SK-N-SH (cell line): ENCODE measurements at regions not wholly inside any gene's neighbourhood (a gene's known extent, or its start where the extent isn't known, plus 50 kb on each side); places are given as distances from the start of the nearest gene placed in this dataset.

Experiments
- CTCF ChIA-PET: fragments of 300-600, 350-600 bp; formaldehyde crosslinking; extraction: SDS; loops from one replicate; lab custom pipeline; 2021; lab: Yijun Ruan, JAX
- POLR2A ChIA-PET: fragments of 350-600 bp; sonication (Branson Sonifier 250); formaldehyde crosslinking; extraction: SDS; loops from one replicate; lab custom pipeline; 2020; ENCODE audit warnings: antibody characterized with exemption, inconsistent platforms; lab: Yijun Ruan, JAX
- DNase-seq: peaks from one replicate; pipeline ENCODE4 v3.0.0; 2012
- H2AFZ ChIP-seq: fragments of 200-600 bp; sonication (generic); 2 replicates; pipeline ENCODE4 v1.8.1; 2016; ENCODE audit warnings: antibody characterized with exemption, mild to moderate bottlenecking, low read depth
- H3F3A ChIP-seq: fragments of 200-600 bp; sonication (generic); replicated peaks from 2 replicates; pipeline ENCODE3; 2016; ENCODE audit warnings: antibody characterized with exemption, mild to moderate bottlenecking; ENCODE audit not compliant: insufficient read depth
- H3K27ac ChIP-seq, 2 experiments: fragments of 200-500 bp in 1 of 2; fragments of 200-600 bp in 1 of 2; sonication (Bioruptor generic) in 1 of 2; sonication (generic), shearing (Covaris generic) in 1 of 2; 2 replicates each; pipeline versions ENCODE4 v1.5.1 to v1.6.1; 2014 to 2016; ENCODE audit warnings: low read depth in 2 of 2, inconsistent platforms in 1 of 2, low read length in 1 of 2, mild to moderate bottlenecking in 1 of 2, mixed read lengths in 1 of 2
- H3K27me3 ChIP-seq: fragments of 200-600 bp; sonication (generic), shearing (Covaris generic); 2 replicates; pipeline ENCODE4 v1.6.1; 2016; ENCODE audit warnings: mixed run types; ENCODE audit not compliant: insufficient read depth
- H3K36me3 ChIP-seq, 2 experiments: fragments of 200-500 bp in 1 of 2; fragments of 200-600 bp in 1 of 2; sonication (Bioruptor generic) in 1 of 2; sonication (generic) in 1 of 2; replicated peaks in 1 of 2; 2 replicates each; pipeline versions ENCODE3 to v1.5.1; 2014 to 2016; ENCODE audit warnings: low read length in 1 of 2, mild to moderate bottlenecking in 1 of 2; ENCODE audit not compliant: insufficient read depth in 2 of 2, control insufficient read depth in 1 of 2
- H3K4me1 ChIP-seq, 2 experiments: fragments of 200-500 bp in 1 of 2; fragments of 200-600 bp in 1 of 2; sonication (Bioruptor generic) in 1 of 2; sonication (generic), shearing (Covaris generic) in 1 of 2; 2 replicates each; pipeline versions ENCODE4 v1.5.1 to v1.6.1; 2014 to 2016; ENCODE audit warnings: low read depth in 1 of 2, low read length in 1 of 2, mixed run types in 1 of 2; ENCODE audit not compliant: insufficient read depth in 2 of 2, control insufficient read depth in 1 of 2
- H3K4me2 ChIP-seq: fragments of 200-600 bp; sonication (generic), shearing (Covaris generic); 2 replicates; pipeline ENCODE4 v1.6.1; 2017; ENCODE audit warnings: mixed run types
- H3K4me3 ChIP-seq, 2 experiments: fragments of 200-500 bp in 1 of 2; fragments of 200-600 bp in 1 of 2; sonication (Bioruptor generic) in 1 of 2; sonication (generic), shearing (Covaris generic) in 1 of 2; 2 replicates each; pipeline versions ENCODE4 v1.5.1 to v1.8.1; 2014 to 2016; ENCODE audit warnings: low read depth in 2 of 2, inconsistent platforms in 1 of 2, low read length in 1 of 2, mild to moderate bottlenecking in 1 of 2, mixed read lengths in 1 of 2, moderate library complexity in 1 of 2
- H3K79me2 ChIP-seq: fragments of 200-600 bp; sonication (generic); 2 replicates; pipeline ENCODE4 v1.8.1; 2017; ENCODE audit warnings: mild to moderate bottlenecking; ENCODE audit not compliant: insufficient read depth
- H3K9ac ChIP-seq: fragments of 200-600 bp; sonication (generic); 2 replicates; pipeline ENCODE4 v1.6.1; 2017; ENCODE audit warnings: mixed run types
- H3K9me2 ChIP-seq: fragments of 200-600 bp; sonication (generic); 2 replicates; pipeline ENCODE4 v1.6.1; 2017; ENCODE audit warnings: mixed run types
- H3K9me3 ChIP-seq: fragments of 200-600 bp; sonication (generic); 2 replicates; pipeline ENCODE4 v1.6.1; 2017; ENCODE audit warnings: mixed run types, mild to moderate bottlenecking, moderate library complexity
- H4K20me1 ChIP-seq: fragments of 200-600 bp; sonication (generic); 2 replicates; pipeline ENCODE4 v1.6.1; 2017; ENCODE audit warnings: mild to moderate bottlenecking, mixed run types; ENCODE audit not compliant: insufficient read depth
- EP300 ChIP-seq, 2 experiments: IDR thresholded peaks; 2 replicates each; pipeline versions ENCODE4 v1.4.0 to v1.6.1; 2012; ENCODE audit warnings: borderline replicate concordance in 1 of 2, low read depth in 1 of 2, low read length in 1 of 2
- EZH2phosphoT487 ChIP-seq: fragments of 200-600 bp; sonication (generic); IDR thresholded peaks from 2 replicates; pipeline ENCODE4 v1.6.1; 2017; ENCODE audit warnings: low read depth, mixed run types, mild to moderate bottlenecking, antibody characterized with exemption, moderate library complexity, borderline replicate concordance
- FOSL2 ChIP-seq: IDR thresholded peaks from 2 replicates; pipeline ENCODE4 v1.4.0; 2012; ENCODE audit warnings: low read depth, mild to moderate bottlenecking, moderate library complexity, borderline replicate concordance
- FOXJ3 ChIP-seq: sonication (generic); formaldehyde crosslinking; IDR thresholded peaks from 2 replicates; pipeline ENCODE4 v1.5.1; 2020; ENCODE audit warnings: mild to moderate bottlenecking, missing genetic modification reagents
- FOXM1 ChIP-seq: IDR thresholded peaks from 2 replicates; pipeline ENCODE4 v1.4.0; 2012; ENCODE audit warnings: low read depth, mild to moderate bottlenecking
- GABPA ChIP-seq: IDR thresholded peaks from 2 replicates; pipeline ENCODE4 v1.4.0; 2012; ENCODE audit warnings: low read depth, mild to moderate bottlenecking
- MXI1 ChIP-seq: IDR thresholded peaks from 2 replicates; pipeline ENCODE4 v1.6.1; 2012; ENCODE audit warnings: mild to moderate bottlenecking, low read depth, low read length, improper control_type of control experiment
- NFIC ChIP-seq: IDR thresholded peaks from 2 replicates; pipeline ENCODE4 v1.4.0; 2012; ENCODE audit warnings: borderline replicate concordance
- POLR2AphosphoS5 ChIP-seq: IDR thresholded peaks from 2 replicates; pipeline ENCODE4 v1.6.1; 2012; ENCODE audit warnings: low read depth, low read length
- RAD21 ChIP-seq: IDR thresholded peaks from 2 replicates; pipeline ENCODE4 v1.6.1; 2012; ENCODE audit warnings: mild to moderate bottlenecking, low read length
- REST ChIP-seq: IDR thresholded peaks from 2 replicates; pipeline ENCODE4 v1.6.1; 2012; ENCODE audit warnings: mild to moderate bottlenecking, low read depth, low read length, moderate library complexity
- RXRA ChIP-seq: IDR thresholded peaks from 2 replicates; pipeline ENCODE4 v1.4.0; 2012; ENCODE audit warnings: low read depth, mild to moderate bottlenecking, borderline replicate concordance
- USF1 ChIP-seq: IDR thresholded peaks from 2 replicates; pipeline ENCODE4 v1.4.0; 2012; ENCODE audit warnings: low read depth, borderline replicate concordance
- whole genome bisulfite sequencing: methylation state at CpG from one replicate; pipeline ENCODE4 v1.1.6; 2017; ENCODE audit warnings: low lambda C conversion rate; 5-methylcytosine and 5-hydroxymethylcytosine counted together

GRCh38 chr18:22668496-22668895, 250.8 kb upstream of the CTAGE1 start:
- Histone ChIP-seq H3K27me3 (no peaks in the 10 kb centered on the region), H3K4me1 (peaks cover 0 to 20% of the 10 kb centered on the region in 2 experiments; a peak in 1 of 4 replicates), H3F3A (peaks cover 27% of the 10 kb centered on the region), H3K4me2 (peak overlapping the region; percentile 32), H2AFZ (no peak overlapping the region), H3K9ac (no peak overlapping the region), H4K20me1 (no peaks in the 10 kb centered on the region), H3K36me3 (no peaks in the 10 kb centered on the region), H3K4me3 (no peak overlapping the region), H3K9me2 (no peaks in the 10 kb centered on the region), H3K79me2 (no peaks in the 10 kb centered on the region), H3K9me3 (0 out of 2 replicates have a peak, but pooled peaks cover 3% of the 10 kb centered on the region), H3K27ac (peak overlapping the region in 1 of 2 experiments; percentile 90; a peak in 2 of 4 replicates)
- ChIA-PET POLR2A (no interaction called here), CTCF (no interaction called here)
- DNase-seq: no peak
- 50% methylated on average over 2 of the region's 2 CpGs for WGBS
- no peak for TF ChIP-seq EP300 (IDR thresholded peaks at IDR 0.05; ENCODE audit: borderline replicate concordance in 1 of 2, low read depth in 1 of 2, low read length in 1 of 2)

- Histone ChIP-seq H3K36me3 (no peaks in the 10 kb centered on the region), H3F3A (peaks cover 49% of the 10 kb centered on the region), H2AFZ (peak overlapping the region; percentile 60), H3K4me2 (peak overlapping the region; percentile 16; the same call in 1 of the 2 replicates), H3K4me1 (peaks cover 0 to 21% of the 10 kb centered on the region in 2 experiments; a peak in 1 of 4 replicates), H3K27ac (peak overlapping the region in 1 of 2 experiments; percentile 47; a peak in 2 of 4 replicates), H3K27me3 (no peaks in the 10 kb centered on the region), H3K9me2 (no peaks in the 10 kb centered on the region), H3K9me3 (no peaks in the 10 kb centered on the region), H3K4me3 (no peak overlapping the region), H3K9ac (peak overlapping the region; percentile 22; the same call in 1 of the 2 replicates), H4K20me1 (no peaks in the 10 kb centered on the region), H3K79me2 (no peaks in the 10 kb centered on the region)
- TF ChIP-seq RAD21 (no peak), USF1 (no peak), MXI1 (no peak), NFIC (no peak), GABPA (no peak), FOXM1 (no peak), REST (no peak), RXRA (no peak), EZH2phosphoT487 (no peak), FOXJ3 (CRISPR knock-in tag) (no peak), POLR2AphosphoS5 (no peak), FOSL2 (no peak)
- no peak for DNase-seq
- POLR2A ChIA-PET: no interaction called here
- CTCF ChIA-PET: no interaction called here
- 36% methylated on average over 1 of the region's 1 CpG for WGBS
Observed at GRCh38 chr18:22670914-22671313, 253.2 kb upstream of the CTAGE1 start.
